COLO829 (cell line): ENCODE measurements at regions not wholly inside any gene's neighbourhood (a gene's known extent, or its start where the extent isn't known, plus 50 kb on each side); places are given as distances from the start of the nearest gene placed in this dataset.

Experiments
- DNase-seq: peaks from one replicate; pipeline ENCODE4 v3.0.0; 2012; ENCODE audit warnings: low spot score

- no peak for DNase-seq
Measured at GRCh38 chr10:91576096-91576545, 56.8 kb downstream of the PPP1R3C start.

DNA sequence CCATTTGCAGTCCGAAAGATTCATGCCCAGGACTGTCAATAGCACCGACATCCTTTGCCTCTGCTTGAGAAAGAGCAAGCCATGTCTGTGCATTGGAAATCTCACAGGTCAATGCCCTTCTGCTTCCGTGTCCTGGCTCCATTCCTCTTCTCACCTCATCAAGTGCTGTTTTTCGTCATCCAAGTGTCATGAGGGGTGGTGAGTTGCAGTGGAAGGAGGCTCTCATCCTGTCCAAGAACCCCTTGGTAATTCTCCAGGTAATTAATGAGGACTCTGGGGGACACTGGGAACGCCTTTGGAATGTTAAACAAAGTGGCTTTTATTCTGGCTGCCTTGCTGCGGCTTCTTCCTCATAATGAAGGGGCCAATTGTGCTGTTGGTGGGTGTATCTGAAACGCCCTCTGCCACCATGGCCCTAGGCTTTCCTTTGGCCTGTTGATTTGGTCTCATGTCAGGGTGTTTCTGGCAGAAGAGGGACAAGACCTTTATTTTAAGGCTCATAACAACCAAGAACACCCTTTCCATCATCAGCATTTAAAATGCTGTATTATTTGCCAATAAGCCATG, 57.7 kb downstream of the PPP1R3C start:
- DNase-seq = peak; percentile 77

- no peak for DNase-seq
Measured at GRCh38 chr10:91574236-91574635, 58.6 kb downstream of the PPP1R3C start.

DNA sequence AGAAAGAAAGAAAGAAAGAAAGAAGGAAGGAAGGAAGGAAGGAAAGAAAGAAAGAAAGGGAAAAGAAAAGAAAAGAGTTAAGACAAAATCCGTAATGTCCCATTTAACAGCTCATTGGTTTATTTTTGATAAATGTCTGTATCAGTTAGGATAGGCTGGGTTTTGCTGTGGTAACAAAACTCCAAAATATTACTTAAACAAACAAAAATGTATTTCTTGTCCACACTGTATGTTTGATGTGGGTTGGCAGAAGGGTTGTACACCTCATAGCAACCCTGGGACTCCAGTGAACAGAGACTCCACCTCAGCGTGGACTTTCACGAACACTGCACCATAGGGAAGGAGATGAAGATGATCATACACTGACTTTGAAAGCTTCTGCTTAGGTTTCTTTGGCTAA, 59.6 kb downstream of the PPP1R3C start:
- no peak for DNase-seq

GRCh38 chr10:91571671-91572070, 61.2 kb downstream of the PPP1R3C start:
- DNase-seq = peak; percentile 72

DNA sequence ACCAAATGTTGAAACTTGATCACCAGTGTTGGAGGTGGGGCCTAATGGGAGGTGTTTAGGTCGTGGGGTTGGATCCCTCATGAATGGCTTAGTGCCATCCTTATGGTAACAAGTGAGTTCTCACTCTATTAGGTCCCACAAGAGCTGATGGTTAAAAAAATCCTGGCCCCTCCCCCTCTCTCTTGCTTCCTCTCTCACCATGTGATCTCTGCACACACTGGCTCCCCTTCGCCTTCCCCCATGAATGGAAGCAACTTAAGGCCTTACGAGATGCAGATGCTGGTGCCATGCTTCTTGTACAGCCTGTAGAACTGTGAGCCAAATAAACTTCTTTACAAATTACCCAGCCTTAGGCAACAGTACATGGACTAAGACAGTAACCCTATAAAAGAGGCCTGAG, 62.7 kb downstream of the PPP1R3C start:
- no peak for DNase-seq

DNA sequence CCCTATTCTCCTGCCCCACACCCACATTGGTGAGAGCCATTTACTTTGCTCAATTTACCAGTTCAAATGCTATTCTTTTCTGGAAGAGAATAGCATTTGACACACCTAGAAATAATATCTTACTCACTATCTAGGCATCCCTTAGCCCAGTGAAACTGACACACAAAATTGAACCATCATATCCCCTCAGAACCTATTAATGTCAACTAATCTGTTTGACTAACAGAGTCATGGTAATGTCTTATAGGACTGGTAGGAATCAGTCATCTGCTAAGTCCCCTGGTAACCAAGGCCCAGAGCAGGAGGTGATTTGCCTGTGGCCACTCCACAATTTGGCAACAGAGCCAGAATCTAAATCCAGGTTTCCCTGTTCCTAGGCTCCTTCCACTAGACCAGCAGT, 63.3 kb downstream of the PPP1R3C start:
- DNase-seq = no peak

- DNase-seq = no peak
Measured at GRCh38 chr10:91567815-91568214, 65.1 kb downstream of the PPP1R3C start.

DNA sequence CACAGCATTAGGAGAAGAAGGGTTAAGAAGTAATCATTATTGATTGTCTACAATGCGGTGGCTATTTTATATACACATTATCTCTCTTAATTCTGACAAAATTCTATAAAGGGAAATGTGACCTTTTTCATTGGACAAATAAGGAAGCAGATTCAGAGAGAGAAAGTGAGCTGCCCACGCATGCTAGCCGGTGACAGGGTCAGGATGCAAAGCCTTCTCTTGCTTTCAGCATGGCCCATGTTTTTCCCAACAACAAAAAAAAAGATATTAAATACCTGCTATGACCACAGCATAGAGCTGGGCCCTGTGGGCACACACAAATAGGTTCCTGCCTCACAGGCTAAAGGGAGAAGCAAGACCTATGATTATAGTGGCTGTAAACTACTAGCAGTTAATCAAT, 66.8 kb downstream of the PPP1R3C start:
- no peak for DNase-seq

- DNase-seq = no peak
Measured at GRCh38 chr10:91565226-91565625, 67.6 kb downstream of the PPP1R3C start.

- no peak for DNase-seq
Measured at GRCh38 chr10:91564508-91564907, 68.4 kb downstream of the PPP1R3C start.
